ENCODE measurements at regions not wholly inside any gene's neighbourhood (a gene's known extent, or its start where the extent isn't known, plus 50 kb on each side); places are given as distances from the start of the nearest gene placed in this dataset.
A peak's percentile ranks its signal among the peaks of the same experiment; 100 is the strongest.

DNA sequence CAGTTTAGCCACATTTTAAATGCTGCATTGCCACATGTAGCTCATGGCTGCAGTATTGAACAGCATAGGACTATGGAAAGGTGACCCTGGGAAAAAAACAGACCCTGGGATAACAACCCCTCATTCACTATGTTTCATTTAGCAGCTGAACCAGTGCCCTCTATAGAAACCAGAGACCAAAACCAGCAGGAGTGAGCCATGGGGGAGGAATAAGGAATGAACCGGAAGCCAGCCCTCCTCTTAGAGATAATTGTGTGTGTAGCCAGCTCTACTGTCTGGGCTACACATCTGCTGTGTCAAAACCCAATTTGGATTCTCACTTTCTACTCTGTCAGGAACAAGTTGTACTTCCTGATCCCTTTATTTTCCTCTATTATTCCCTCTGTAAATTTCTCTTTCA is 158.5 kb upstream of the S100G start:
- CTCF ChIA-PET, result no interaction called here
- no peaks in the 10 kb centered on the region for H3K9me3 ChIP-seq (ENCODE audit: low read depth, low read length, poor library complexity, severe bottlenecking)
- POLR2A ChIA-PET (ENCODE audit: low non-redundant PET), result no interaction called here
- H3K27me3 ChIP-seq (replicated peaks; ENCODE audit: insufficient read depth, low read depth, low read length, poor library complexity), result no peaks in the 10 kb centered on the region
- intact Hi-C loops (cut with micrococcal nuclease; ENCODE audit: unreplicated experiment), result no loop called here
- no peaks in the 10 kb centered on the region for H3K4me1 ChIP-seq (ENCODE audit: insufficient read depth, low read length, poor library complexity, severe bottlenecking)
- H3K4me3 ChIP-seq (ENCODE audit: low read depth, low read length, poor library complexity, severe bottlenecking), result no peak overlapping the region
- peak; percentile 68 for DNase-seq (ENCODE audit: low spot score)
- H3K36me3 ChIP-seq (ENCODE audit: insufficient read depth, low read length, poor library complexity, severe bottlenecking), result no peaks in the 10 kb centered on the region
- H3K27ac ChIP-seq (ENCODE audit: low read depth, low read length, poor library complexity, severe bottlenecking), result no peak overlapping the region
- TF ChIP-seq, protein P1, sequence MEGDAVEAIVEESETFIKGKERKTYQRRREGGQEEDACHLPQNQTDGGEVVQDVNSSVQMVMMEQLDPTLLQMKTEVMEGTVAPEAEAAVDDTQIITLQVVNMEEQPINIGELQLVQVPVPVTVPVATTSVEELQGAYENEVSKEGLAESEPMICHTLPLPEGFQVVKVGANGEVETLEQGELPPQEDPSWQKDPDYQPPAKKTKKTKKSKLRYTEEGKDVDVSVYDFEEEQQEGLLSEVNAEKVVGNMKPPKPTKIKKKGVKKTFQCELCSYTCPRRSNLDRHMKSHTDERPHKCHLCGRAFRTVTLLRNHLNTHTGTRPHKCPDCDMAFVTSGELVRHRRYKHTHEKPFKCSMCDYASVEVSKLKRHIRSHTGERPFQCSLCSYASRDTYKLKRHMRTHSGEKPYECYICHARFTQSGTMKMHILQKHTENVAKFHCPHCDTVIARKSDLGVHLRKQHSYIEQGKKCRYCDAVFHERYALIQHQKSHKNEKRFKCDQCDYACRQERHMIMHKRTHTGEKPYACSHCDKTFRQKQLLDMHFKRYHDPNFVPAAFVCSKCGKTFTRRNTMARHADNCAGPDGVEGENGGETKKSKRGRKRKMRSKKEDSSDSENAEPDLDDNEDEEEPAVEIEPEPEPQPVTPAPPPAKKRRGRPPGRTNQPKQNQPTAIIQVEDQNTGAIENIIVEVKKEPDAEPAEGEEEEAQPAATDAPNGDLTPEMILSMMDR (conservative IDR thresholded peaks at IDR 0.05; ENCODE audit: low read depth, low read length), result no peak
- no TSS peak for BruUV-seq (replicated peaks)

DNA sequence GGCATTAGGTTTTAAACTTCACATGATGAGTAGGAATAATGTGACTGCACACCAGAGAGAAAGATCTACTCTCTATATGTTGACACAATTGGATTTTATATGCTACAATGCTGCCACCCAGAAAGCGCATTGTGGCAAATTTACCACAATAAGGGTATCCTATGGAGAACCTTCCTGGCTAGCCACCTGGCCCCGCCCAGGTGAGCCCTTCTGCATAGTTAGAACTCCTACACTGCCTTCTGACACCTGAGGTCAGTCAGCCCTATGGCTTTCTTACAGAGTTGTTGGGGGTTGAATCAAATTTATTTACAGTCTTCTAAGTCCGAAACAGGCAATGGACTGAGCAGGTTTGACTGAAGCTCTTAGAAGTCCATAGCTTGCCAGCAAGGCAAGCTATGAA is 153.8 kb upstream of the S100G start:
- H3K27me3 ChIP-seq (replicated peaks; ENCODE audit: insufficient read depth, low read depth, low read length, poor library complexity), result no peaks in the 10 kb centered on the region
- ChIA-PET CTCF (no interaction called here), POLR2A (ENCODE audit: low non-redundant PET) (no interaction called here)
- no peak overlapping the region for H3K4me3 ChIP-seq (ENCODE audit: low read depth, low read length, poor library complexity, severe bottlenecking)
- BruUV-seq (replicated peaks), result no TSS peak
- TF ChIP-seq, protein P1 (conservative IDR thresholded peaks at IDR 0.05; ENCODE audit: low read depth, low read length), result no peak
- TF ChIP-seq EZH2 (IDR thresholded peaks at IDR 0.05; ENCODE audit: borderline replicate concordance, low read depth, low read length, poor library complexity, severe bottlenecking), result no peak
- H3K9me3 ChIP-seq (ENCODE audit: low read depth, low read length, poor library complexity, severe bottlenecking), result no peaks in the 10 kb centered on the region
- no peaks in the 10 kb centered on the region for H3K36me3 ChIP-seq (ENCODE audit: insufficient read depth, low read length, poor library complexity, severe bottlenecking)
- H3K4me1 ChIP-seq (ENCODE audit: insufficient read depth, low read length, poor library complexity, severe bottlenecking), result no peaks in the 10 kb centered on the region
- DNase-seq (ENCODE audit: low spot score), result no peak
- H3K27ac ChIP-seq (ENCODE audit: low read depth, low read length, poor library complexity, severe bottlenecking), result no peak overlapping the region
- intact Hi-C loops (cut with micrococcal nuclease; ENCODE audit: unreplicated experiment), result no loop called here

DNA sequence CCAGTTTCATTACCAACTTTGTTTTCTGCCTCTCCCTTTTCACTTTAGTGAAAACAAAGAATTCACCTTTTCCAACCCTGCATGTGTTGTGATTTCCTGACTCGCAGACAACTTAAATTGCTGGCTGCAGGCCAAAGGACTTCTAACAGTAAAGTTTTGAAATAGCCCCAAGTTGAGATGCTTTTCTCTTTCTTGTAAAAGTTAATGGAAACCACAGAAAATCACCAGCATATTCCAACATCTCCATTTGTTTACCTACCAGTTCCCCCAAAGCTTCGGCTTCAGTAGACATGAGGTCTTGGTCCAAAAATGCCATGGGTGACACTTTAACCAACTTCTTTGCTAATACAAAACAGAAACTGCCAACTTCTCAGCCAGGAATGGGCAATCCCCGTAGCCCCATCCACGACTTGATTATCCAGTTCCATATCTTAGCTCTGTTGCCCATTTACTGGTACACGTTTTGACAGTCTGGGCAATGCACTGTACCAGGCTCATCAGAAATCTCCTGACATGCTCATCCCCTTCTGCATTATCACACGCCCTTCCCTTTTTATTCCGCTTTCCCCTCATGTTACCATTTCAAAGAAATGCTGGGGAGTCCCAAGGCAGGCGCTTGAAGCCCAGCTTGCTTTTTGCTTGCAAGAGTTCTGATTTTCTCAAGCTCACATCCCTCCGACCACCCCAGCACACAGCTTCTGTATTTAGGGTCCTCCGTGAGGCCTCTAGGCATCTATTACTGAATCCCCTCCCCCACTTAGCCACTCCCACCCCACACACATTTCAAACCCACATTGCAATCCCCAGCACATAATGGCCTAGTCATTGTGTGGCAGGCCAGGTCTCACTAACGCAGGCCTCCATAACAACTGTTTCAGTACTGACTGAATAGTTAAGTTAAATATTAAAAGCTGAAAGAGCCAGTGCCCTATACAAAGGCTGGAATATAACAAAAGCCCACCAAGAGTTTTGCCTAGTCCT is 137.9 kb upstream of the S100G start:
- CTCF ChIA-PET, result no interaction called here
- intact Hi-C loops (cut with micrococcal nuclease; ENCODE audit: unreplicated experiment), result no loop called here
- POLR2A ChIA-PET (ENCODE audit: low non-redundant PET), result no interaction called here
- TF ChIP-seq, protein P1 (conservative IDR thresholded peaks at IDR 0.05; ENCODE audit: low read depth, low read length), result no peak
- no peak for TF ChIP-seq EZH2 (IDR thresholded peaks at IDR 0.05; ENCODE audit: borderline replicate concordance, low read depth, low read length, poor library complexity, severe bottlenecking)
- H3K27me3 ChIP-seq (replicated peaks; ENCODE audit: insufficient read depth, low read depth, low read length, poor library complexity), result no peaks in the 10 kb centered on the region
- no peaks in the 10 kb centered on the region for H3K36me3 ChIP-seq (ENCODE audit: insufficient read depth, low read length, poor library complexity, severe bottlenecking)
- H3K4me3 ChIP-seq (ENCODE audit: low read depth, low read length, poor library complexity, severe bottlenecking), result no peak overlapping the region
- H3K27ac ChIP-seq (ENCODE audit: low read depth, low read length, poor library complexity, severe bottlenecking), result no peak overlapping the region
- BruUV-seq (replicated peaks), result no TSS peak
- no peaks in the 10 kb centered on the region for H3K4me1 ChIP-seq (ENCODE audit: insufficient read depth, low read length, poor library complexity, severe bottlenecking)
- no peak for DNase-seq (ENCODE audit: low spot score)
- no peaks in the 10 kb centered on the region for H3K9me3 ChIP-seq (ENCODE audit: low read depth, low read length, poor library complexity, severe bottlenecking)

All from A673 (cell line).